Kasumi-1 (cell line): ENCODE measurements at regions not wholly inside any gene's neighbourhood (a gene's known extent, or its start where the extent isn't known, plus 50 kb on each side); places are given as distances from the start of the nearest gene placed in this dataset.

Source experiments
- DNase-seq, 2 experiments: peaks; one replicate each; lab custom pipeline; 2025; lab: John Stamatoyannopoulos, UW

DNA sequence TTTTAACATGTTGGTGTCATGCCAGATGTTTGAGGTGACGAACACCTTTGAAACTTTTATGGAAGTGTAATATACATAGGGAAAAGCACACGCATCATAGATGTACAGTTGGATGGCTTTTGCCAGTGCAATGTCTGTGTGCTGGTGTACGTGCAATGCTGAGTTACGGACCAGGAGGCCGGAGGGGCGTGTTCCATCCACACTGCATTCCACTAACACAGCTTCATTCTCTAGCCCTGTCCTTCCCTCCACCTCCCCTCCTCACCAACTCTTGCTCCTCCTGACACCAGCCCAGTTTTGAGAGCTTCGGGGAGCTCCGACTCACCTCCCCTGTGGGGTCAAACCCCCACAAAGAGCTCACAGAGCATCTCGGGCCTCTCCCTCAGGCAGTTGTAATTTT lies 358.8 kb downstream of the C16orf95 start:
- DNase-seq, result no peak

DNA sequence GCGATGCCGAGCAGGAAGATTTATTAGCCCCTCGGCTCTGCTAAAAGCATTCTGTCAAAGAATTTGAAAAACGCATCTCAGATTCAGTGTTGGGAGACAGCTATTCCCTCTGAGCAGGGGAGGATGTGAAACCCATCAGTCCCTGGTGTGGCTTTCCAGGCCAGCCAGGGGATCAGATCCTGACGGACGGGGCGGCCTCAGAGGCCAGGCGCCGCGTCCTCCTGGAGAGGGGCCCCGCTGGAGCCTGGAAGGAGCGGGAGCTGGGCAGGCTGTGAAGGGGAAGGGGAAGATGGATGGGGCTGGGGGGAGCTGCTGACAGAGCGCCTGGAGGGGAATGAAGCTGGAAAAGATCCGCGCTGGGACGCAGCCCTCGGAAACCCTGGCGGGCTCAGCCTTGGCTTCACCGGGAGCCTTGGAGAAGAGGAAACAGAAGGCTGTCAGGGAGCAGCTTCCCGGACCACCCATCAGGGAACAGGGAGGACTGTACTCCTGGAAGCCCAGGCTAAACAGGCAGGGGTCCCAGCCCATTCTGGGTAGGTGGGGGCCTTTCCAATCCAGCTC lies 358.0 kb downstream of the C16orf95 start:
- DNase-seq, result no peak

DNA sequence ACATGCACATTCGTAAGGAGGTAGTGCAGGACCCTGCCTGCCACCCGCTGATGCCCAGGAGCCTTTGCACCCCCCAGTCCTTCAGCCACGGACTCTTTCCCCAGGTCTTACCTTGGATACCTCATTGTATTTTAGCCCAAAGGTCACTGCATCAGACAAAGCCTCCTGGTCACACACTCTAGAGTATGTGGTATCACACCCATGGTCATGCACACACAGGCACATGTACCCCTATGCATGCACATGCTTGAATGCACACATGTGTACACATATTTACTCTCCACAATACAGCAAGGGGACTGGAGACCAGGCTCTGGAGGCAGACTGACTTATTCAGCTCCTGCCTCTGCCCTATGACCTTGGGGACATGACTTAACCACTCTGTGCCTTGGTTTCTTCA lies 357.5 kb downstream of the C16orf95 start:
- DNase-seq, result no peak

DNA sequence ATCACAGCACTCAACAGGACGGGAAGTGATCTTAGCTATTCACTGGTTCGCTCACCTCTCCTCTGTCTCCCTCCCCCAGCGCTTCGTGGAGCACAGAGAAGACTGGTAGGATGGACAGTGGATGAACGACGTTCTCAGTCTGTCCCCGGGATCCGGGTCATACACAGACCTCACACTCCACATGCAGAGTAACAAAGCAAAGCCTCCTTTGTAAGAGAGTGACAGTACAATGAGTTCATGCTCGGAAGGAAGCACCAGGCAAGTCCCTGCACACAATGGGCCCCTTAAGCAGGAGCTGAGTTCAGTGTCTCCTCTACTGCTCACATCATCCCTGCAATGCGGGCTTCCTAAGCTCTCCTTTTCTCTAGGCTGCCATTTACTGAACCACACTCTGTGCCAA lies 356.9 kb downstream of the C16orf95 start:
- no peak for DNase-seq

DNA sequence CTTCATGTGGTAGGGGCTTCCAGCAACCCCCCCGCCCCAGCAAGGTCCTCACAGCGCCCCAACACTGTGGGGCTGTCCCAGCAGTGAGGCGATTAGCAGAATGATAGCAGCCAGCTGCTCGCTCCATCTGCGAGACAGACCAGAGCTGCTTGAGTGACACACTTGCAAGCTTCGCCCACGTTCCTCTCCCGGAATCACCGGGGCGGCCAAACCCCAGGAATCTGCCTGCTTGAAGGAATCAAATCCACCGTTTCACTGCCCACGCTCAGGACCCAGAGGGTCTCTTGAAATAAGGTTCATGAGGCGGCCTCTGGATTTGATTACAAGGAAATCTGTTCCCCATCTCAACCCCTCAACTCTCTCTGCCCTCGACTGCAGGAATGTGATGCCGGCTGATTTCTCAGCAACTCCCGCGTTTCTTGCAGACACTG lies 356.0 kb downstream of the C16orf95 start:
- DNase-seq, result no peak

DNA sequence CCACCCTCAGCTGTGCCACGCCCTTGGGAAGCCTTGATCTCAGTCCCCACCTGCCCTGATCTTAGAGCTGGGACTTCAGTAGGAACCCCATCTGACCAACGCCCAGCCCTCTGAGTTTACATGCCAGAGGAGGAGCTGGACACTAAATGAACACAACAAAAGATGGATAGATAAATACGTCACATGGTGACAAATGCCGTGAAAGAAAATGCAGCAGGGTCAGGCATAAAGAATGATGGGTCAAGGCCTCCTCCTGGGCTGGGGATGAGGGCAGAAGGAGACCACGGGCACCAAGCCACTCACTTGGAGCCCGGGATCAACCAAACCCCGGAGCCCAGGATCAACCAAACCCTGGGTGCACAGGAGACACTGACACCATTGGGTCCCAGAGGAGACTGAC lies 354.9 kb downstream of the C16orf95 start:
- DNase-seq, result no peak

DNA sequence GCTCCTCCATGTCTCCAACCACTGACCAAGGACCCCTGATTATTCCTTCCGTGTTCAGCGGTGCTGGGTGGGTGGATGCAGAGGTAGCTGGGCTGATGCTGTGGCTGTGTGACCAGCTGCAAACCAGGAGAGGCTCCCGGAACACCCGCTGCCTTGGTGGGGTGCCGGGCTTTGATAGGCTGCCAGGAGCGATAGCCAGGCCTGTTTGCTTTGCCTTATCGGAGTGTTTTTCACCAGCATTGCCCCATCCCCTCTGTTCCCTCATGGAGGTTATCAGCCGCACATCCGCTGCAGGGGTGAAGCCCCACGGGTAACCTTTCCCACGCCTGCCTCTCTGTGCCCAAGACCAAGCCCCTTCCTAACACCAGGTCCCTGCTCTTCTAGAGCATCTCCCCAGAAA lies 354.3 kb downstream of the C16orf95 start:
- no peak for DNase-seq

DNA sequence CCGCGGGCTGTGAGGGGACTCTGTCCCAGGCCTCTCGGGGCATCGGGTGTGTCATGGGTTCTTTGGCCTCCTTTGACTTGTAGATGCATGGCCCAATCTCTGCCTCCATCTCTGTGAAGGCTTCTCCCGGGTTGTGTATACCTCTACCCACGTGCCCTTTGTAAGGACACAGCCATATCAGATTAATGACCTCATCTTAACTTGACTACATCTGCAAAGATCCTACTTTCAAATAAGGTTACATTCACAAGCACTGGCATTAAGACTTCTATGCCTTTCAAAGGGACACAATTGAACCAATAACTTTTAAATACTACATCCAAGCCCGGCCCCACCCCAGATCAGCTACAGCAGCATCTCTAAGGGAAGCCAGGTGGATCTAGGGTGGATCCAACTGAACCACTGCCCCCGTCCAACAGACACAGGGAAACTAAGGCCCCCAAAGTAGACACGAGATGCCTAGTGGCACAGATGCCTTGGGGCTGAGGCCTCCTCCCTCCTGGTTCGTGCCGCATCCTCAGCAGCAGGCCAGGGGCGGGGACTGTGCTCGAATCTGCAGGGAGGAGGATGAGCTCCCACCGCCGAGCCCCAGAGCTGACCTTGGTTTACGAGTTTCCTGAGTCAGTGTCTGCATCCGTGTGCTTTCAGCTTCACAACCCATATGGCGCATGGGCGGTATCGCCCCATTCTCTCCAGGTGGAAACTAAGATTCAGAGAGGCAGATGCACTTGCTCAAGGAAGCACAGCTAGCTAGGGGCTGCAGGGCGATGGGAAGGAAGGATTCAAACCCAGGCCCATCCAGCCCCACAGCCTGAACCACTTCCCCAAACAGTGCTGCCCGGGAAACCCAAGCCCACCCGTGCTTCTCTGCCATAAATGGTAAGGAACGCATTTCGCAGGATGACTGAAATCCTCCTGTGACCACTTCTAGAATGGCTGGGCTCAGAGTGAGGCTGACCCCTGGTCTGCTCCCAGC lies 353.3 kb downstream of the C16orf95 start:
- no peak for DNase-seq

DNA sequence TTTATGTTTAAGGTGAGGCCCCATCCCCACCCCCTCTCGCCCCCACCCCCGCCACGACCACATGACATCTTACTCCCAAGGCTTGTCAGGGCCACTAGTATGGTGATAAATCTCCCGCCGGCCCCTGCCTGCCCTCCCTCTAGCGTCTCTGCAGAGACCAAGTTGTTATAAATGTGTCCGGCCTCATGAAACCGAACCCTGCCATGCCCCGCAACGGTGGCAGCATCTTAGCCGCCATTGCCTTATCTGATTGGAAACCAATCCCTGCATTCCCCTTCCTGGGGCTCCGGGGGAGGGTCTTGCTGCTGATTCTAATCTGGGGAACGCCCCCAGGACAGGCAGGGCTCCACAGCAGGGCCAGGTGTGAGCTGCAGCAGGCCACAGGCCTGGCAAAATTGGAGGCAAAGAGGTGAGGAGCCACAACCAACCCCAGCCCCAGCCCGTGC lies 352.4 kb downstream of the C16orf95 start:
- DNase-seq, result no peak

DNA sequence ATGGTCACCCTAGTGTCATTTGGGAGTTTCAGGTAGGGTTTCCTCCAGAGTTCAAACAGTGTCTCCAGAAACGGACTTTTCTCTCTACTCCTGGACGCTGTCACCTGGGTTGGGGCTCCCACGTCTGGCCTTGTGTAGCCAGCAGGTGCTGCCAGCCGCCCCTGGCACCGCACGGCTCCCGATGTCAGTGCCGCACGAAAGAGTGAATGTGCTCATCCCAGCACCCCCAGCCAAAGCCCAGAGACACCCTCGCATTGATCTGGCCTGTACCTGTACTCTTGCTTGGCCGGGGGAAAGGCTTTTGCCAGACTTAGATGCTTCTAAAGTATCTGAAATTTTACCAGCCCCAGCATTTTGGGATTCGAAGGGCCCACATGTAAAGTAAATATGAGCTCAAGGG lies 351.9 kb downstream of the C16orf95 start:
- no peak for DNase-seq

DNA sequence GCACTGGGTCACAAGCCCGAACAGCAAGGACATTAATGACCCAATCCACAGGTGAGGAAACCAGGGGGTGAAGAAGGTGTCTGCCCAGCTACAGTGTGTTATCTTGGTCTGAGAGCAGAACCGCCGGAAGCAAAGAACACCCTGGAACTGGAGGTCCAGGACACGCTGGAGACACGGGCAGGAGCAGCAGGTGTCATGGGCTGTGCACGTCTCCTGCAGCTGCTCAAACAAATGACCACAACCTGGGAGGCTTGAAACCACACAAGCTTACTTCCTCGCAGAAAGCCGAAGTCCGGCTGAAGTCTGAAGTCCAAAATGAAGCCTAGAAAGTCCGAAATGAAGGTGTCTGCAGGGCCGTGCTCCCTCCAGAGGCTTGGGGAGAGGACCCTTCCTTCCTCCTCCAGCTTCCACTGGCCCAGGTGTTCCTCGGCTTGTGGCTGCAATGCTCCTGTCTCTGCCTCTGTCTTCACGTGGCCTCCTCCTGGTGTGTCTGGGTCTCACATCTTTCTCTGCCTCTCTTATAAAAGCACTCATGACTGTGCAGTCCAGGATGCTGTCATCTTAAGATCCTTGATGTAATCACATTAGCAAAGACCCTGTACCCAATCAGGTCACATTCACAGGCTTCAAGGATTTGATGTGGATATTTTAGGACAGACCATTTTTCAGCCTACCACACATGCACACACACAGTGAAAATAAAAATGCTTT lies 351.2 kb downstream of the C16orf95 start:
- DNase-seq, result no peak

DNA sequence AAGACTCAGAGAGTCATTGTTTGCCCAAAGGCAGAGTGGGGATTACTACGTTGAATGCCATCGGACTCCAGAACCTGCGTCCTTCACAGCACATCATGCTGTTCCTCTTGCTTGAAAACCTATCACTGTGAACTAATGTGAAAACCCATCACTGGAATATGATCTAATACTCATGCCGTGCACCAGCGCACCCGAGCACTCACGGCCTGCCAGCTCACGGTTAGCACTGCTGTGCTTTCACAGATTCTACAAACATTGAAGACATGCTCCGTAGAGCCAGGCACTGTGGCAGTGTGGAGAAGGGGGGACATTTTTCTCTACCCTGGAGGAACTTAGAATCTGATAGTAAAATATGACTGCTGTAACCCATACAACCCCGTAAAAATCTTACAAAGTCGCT lies 350.4 kb downstream of the C16orf95 start:
- no peak for DNase-seq

DNA sequence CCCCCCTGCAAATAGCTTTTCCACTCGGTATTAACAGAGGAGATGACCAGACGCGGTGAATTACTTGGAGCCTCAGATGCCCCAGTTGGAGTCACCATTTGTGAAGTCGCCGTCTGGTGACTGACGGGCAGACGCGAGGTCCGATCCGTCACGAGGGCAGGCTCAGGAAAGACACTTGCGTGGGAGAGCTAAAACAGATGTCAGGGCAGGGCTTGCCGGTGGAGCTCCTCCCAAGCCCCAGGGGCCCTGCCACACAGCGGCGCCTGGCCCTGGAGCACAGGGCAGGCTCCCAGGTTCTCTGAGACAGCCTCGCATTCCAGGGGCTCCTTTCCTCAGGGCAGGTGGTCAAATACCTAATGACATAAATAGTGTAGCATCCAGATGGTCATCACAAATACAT lies 348.3 kb downstream of the C16orf95 start:
- no peak for DNase-seq

DNA sequence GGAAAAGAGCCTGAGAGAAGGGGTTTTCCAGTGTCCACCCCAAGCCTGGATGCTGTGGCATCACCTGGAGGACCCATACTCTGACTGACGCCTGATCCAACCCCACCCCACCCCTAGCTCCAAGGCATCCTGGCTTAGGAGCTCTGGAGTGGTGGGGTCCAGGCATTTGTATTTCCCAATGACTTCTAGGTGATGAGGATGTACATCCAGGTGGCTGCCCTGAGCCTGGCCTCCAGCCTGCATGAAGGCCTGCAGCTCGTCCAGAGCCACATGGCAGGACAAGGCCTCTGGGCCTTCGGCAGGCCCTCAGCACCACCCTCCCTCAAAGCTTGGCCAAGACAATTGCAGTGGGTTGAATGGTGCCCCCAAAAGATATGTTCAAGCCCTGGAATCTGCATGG lies 347.5 kb downstream of the C16orf95 start:
- DNase-seq, result no peak

DNA sequence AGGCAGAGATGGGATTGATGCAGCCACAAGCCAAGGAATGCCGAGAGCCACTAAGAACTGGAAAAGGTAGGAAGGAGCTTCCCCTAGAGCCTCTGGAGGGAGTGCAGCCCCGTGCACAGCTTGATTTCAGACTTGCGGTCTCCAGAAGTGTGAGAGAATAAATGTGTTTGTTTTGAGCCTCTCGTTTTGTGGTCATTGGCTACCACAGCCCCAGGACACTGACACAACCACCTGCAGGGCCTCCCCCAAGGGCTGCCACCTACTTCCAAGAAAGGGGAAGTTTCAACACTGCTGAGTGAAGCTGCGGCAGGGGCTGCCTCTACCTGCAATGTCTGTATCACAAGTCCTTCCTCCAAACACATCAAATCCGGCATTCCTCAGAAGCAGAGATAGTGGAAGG lies 346.9 kb downstream of the C16orf95 start:
- no peak for DNase-seq

DNA sequence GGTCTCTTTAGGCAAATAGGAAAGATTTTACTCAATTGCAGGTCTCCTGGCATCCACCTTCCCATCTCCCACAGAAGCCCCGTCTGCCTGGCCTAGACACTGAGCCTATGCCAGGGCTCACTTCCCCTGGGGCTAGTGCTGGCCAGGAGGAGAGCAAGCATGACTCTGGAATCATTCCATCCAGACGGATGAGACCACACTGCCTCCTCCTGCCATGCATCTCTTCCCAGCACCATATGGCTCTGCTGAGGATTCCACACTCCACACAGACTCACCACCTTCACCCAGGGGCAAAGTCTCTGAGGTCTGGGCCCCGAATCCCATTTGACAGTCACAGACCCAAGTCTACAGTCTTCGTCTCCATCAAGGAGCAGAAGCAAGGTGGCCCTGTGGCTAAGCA lies 346.5 kb downstream of the C16orf95 start:
- DNase-seq, result no peak

DNA sequence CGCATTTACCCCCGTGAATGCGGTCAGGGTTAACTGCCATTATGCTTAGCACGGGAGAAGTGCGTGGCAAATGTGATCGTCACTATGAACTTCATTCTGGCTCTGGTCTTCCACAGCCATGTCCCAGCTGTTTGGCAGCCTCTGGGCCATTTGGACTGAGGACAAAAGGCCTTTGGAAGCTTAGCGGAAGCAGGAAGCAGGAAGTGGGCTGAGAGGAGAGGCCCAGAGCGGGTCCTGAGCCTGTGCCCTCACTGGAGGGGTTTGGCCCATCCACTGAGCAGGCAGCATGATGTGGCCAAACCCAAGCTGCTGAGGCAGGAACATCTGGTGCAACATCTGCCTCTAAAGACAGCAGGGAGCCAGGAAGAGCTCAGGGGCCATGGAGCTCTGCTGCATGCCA lies 345.9 kb downstream of the C16orf95 start:
- DNase-seq, result no peak

DNA sequence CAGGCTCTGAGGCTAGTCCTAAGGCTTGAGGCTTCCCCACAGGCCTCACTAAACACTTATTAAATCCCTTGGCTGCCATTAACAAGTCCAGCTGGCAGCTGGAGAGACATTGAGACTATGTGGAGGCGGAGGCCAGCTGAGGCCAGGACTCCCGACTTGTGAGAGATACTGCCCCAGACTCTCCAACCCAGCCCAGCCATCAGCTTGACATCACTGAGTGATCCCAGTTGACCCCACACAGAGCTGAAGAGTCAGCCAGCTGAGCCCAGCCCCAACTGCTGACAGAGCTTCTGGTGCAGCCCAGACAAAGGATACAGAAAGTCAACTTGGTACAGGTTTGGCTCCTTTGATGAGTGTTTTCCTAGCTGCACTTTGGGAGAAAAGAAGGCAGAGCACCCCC lies 343.1 kb downstream of the C16orf95 start:
- no peak for DNase-seq

DNA sequence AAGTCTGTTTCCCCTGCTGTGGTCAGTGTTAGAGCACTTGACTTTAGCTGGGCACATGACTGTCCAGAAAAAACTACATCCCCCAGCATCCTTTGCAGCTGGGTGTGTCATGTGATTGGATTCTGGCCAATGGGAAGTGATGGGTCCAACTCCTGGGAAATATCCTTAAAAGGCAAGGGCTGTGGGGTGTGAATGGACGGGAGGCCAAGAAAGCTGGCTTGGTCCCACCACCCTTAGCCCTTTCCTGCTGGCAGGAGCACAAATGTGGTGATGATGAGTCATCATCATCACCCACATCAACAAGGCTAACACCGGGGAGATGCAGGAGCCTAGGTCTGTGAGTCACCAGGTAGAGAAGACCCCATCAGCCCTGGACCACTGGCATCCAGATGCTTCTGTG lies 341.7 kb downstream of the C16orf95 start:
- no peak for DNase-seq

DNA sequence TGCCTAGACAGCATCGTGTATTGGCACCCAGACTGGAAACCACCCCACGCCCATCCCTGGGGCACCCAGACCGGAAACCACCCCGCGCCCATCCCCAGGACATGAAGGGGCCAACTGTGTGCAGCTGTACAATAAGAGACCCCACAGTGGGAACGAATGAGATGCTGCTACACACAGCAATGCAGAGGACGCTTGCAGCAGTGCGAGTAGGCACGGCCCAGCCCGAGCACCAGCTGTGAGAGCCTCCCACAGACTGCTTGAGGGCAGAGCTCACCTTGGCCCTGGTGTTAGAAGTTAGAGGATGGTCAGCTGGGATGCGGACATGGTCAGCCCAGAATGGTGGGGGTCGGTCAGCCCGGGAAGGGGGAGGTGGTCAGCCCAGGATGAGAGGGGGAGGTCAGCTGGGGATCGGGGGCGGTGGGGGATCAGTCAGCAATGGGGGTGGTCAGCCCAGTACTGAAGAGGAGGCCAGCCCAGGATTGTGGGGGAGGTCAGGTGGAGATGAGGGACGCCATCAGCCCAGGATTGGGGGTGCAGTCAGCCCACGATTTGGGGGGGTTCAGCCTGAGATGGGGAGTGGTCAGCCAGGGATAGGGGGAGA lies 340.0 kb downstream of the C16orf95 start:
- no peak for DNase-seq

DNA sequence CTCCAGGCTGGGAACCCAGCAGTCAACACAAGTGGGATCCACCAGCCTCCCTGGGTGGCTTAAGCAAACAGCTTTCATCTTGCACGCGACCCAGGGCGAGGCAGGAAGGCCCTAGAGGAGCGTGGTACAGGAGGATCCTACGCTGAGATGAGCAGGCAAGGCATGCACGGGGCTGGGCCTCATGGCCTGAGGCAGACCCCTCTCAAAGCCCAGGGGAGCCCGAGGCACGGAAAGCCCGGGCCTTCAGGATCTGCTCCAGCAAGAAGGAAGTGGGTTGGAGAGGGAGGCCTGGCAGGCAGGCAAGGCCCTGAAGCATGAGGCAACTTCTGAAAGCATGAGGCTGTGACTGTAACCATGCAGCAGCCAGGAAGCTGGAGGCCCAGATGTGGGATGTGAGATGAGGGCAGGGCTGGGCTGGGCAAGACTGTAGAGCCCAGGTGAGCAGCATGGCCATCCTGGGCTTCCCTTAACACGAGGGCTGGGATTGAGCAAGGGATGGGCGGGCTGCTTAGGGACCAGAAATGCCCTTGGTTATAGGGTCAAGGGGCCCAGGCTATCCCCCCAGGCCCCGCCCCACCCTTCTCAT lies 338.7 kb downstream of the C16orf95 start:
- DNase-seq, result no peak

DNA sequence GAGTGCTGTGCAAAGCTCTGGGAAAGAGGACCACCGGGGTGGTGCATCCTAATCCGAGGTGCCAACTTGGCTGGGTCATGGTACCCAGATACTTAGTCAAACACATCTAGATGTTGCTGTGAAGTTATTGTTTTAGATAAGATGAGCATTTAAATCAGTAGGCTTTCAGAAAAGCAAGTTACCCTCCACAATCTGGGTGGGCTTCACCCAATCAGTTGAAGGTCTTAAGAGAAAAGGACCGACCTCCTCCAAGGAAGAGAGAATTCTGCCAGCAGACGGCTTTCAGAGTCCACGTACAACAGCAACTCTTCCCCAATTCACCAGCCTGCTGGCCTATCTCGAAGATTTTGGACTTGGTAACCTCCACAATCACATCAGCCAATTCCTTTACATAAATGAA lies 338.1 kb downstream of the C16orf95 start:
- DNase-seq, result no peak
